H1 (cell line): ENCODE measurements at regions not wholly inside any gene's neighbourhood (a gene's known extent, or its start where the extent isn't known, plus 50 kb on each side); places are given as distances from the start of the nearest gene placed in this dataset.

Experiments used
- ASH2L ChIP-seq: fragments of 200-600, 300-600 bp; sonication (generic); IDR thresholded peaks from one replicate; pipeline ENCODE4 v1.7.1; 2017; ENCODE audit warnings: low read length
- CTCF ChIP-seq, 3 experiments: IDR thresholded peaks; 1 replicate in 2 of 3; 2 replicates in 1 of 3; pipeline versions ENCODE4 v1.5.1 to v1.6.1; 2011; ENCODE audit warnings: low read length in 3 of 3, mild to moderate bottlenecking in 3 of 3, inconsistent platforms in 2 of 3, low read depth in 1 of 3, moderate library complexity in 1 of 3; ENCODE audit not compliant: insufficient read depth in 1 of 3; ENCODE audit errors: control extremely low read depth in 1 of 3
- EZH2 ChIP-seq: fragments of 200-600 bp; sonication (generic); IDR thresholded peaks from 2 replicates; pipeline ENCODE4 v1.7.1; 2012; ENCODE audit warnings: low read depth, mild to moderate bottlenecking, moderate library complexity, low read length, inconsistent platforms; ENCODE audit not compliant: severe bottlenecking
- POLR2A ChIP-seq, 2 experiments: IDR thresholded peaks; 1 replicate in 1 of 2; 2 replicates in 1 of 2; pipeline ENCODE4 v1.6.1; 2011; ENCODE audit warnings: low read depth in 2 of 2, low read length in 2 of 2, mild to moderate bottlenecking in 2 of 2; ENCODE audit errors: control extremely low read depth in 1 of 2
- SIN3A ChIP-seq, 2 experiments: IDR thresholded peaks in 1 of 2; conservative IDR thresholded peaks in 1 of 2; 2 replicates each; pipeline ENCODE4 v1.6.1; 2011 to 2012; ENCODE audit warnings: low read length in 2 of 2, improper control_type of control experiment in 1 of 2, low read depth in 1 of 2, mild to moderate bottlenecking in 1 of 2
- YY1 ChIP-seq: IDR thresholded peaks from 2 replicates; pipeline ENCODE4 v1.6.1; 2011; ENCODE audit warnings: low read depth, mild to moderate bottlenecking, low read length

- no peak for TF ChIP-seq ASH2L
- no peak for TF ChIP-seq POLR2A (IDR thresholded peaks at IDR 0.05; ENCODE audit: control extremely low read depth in 1 of 2, low read depth in 2 of 2, low read length in 2 of 2)
- no peak for TF ChIP-seq CTCF (IDR thresholded peaks at IDR 0.05; ENCODE audit: control extremely low read depth in 1 of 3, insufficient read depth in 1 of 3, low read depth in 1 of 3, low read length in 3 of 3)
- no peak for TF ChIP-seq EZH2
- no peak for TF ChIP-seq SIN3A (conservative IDR thresholded peaks at IDR 0.05 in 1 of 2, IDR thresholded peaks at IDR 0.05 in 1 of 2; ENCODE audit: low read depth in 1 of 2, low read length in 2 of 2)
- TF ChIP-seq YY1 = no peak
These were observed 164.8 kb upstream of the RASA1 start for GRCh38 chr5:87102841-87103240.
